Activated naive CD4-positive, alpha-beta T cell treated with anti-CD3 and anti-CD28 coated beads, Interleukin-2, amount 50 U/mL, for 24 hours (primary cell): ENCODE measurements at regions not wholly inside any gene's neighbourhood (a gene's known extent, or its start where the extent isn't known, plus 50 kb on each side); places are given as distances from the start of the nearest gene placed in this dataset.
"Not testable (repeated sequence)": the region's sequence is repeated elsewhere in the genome, so short reads cannot be mapped to it uniquely, and the experiment has no call there.

Experiments used
- H3K27ac Mint-ChIP-seq: one replicate; pipeline ENCODE4 v1.8.0; 2021; ENCODE audit warnings: mild to moderate bottlenecking, mixed read lengths
- H3K27me3 Mint-ChIP-seq: one replicate; pipeline ENCODE4 v1.8.0; 2021; ENCODE audit warnings: mixed read lengths
- H3K36me3 Mint-ChIP-seq: one replicate; pipeline ENCODE4 v1.8.0; 2021; ENCODE audit warnings: mixed read lengths
- H3K4me1 Mint-ChIP-seq: one replicate; pipeline ENCODE4 v1.8.0; 2021; ENCODE audit warnings: mixed read lengths
- H3K4me3 Mint-ChIP-seq: one replicate; pipeline ENCODE4 v1.8.0; 2021; ENCODE audit warnings: mild to moderate bottlenecking, mixed read lengths
- H3K9me3 Mint-ChIP-seq: one replicate; pipeline ENCODE4 v1.8.0; 2021; ENCODE audit warnings: mixed read lengths

GRCh38 chr11:16512198-16512898 lies 156.0 kb upstream of the SOX6 start:
- Mint-ChIP-seq H3K27ac (no peak overlapping the region), H3K36me3 (no peaks in the 10 kb centered on the region), H3K4me1 (no peaks in the 10 kb centered on the region), H3K4me3 (no peak overlapping the region), H3K9me3 (peaks cover 7% of the 10 kb centered on the region), H3K27me3 (no peaks in the 10 kb centered on the region)

DNA sequence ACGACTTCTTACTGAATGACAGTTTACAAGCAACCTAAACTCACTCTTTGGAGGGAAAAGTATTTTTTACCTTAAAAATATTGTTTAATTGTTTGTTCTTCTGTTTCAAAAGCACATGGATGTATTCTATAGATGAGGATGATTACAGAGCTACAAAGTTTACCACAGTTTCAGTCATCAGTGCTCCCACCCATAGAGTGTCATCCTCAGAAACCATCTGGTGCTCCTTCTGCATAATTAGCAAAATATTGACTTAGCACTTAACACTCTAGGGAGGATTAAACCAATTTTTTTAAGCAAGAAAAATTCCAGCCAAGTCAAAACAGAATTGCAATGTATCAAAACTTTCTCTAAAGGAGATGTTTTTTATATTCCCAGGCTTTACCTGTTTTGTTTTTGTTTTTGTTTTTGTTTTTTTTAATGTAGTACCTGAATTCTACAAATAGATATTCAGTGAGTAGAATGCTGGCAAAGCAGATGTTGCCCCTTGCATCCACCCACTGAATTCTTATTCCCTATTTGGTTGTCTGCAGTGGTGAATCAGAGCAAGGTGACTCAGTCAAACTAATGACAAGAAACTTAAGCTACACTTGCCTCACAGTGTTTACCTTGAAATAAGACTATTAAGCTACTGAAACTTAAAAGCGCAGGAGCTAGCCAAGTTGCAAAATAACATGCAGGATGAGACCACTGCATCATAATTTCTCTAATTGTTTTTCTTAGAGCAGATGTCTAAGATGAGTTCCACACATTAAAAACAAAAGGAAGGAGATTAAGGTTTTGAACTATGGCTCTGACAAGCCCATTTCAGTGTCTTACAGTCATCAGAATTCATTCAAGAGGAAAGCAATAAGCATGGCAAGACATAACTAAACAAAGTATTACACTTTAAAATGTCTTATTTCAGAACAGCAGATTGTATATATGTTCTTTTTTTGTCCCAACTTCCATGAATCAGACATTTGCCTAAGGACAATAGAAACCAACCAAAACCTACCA lies 155.1 kb upstream of the SOX6 start:
- H3K4me3 Mint-ChIP-seq, result no peak overlapping the region
- H3K27ac Mint-ChIP-seq, result no peak overlapping the region
- no peaks in the 10 kb centered on the region for H3K36me3 Mint-ChIP-seq
- no peaks in the 10 kb centered on the region for H3K4me1 Mint-ChIP-seq
- H3K9me3 Mint-ChIP-seq, result peaks cover 11% of the 10 kb centered on the region
- no peaks in the 10 kb centered on the region for H3K27me3 Mint-ChIP-seq

GRCh38 chr11:16505481-16505880 lies 149.1 kb upstream of the SOX6 start:
- Mint-ChIP-seq H3K27ac (no peak overlapping the region), H3K9me3 (peaks cover 23% of the 10 kb centered on the region), H3K36me3 (no peaks in the 10 kb centered on the region)

DNA sequence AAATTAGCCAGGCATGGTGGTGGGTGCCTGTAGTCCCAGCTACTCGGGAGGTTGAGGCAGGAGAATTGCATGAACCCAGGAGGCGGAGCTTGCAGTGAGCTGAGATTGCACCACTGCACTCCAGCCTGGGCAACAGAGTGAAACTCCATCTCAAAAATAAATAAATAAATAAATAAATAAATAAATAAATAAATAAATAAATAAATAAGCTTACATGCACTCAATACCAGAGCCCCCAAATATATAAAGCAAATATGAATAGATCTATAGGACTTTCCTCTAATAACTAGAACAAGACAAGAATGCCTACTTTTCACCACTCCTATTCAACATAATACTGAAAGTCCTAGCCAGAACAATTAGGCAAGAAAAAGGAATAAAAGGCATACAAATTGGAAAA lies 147.5 kb upstream of the SOX6 start:
- H3K4me1 Mint-ChIP-seq, H3K27me3 Mint-ChIP-seq, H3K36me3 Mint-ChIP-seq, H3K4me3 Mint-ChIP-seq, H3K27ac Mint-ChIP-seq: not testable (repeated sequence)
- peaks cover 23% of the 10 kb centered on the region for H3K9me3 Mint-ChIP-seq

More at GRCh38 chr11:16505481-16505880, 149.1 kb upstream of the SOX6 start:
- Mint-ChIP-seq H3K4me3 (no peak overlapping the region), H3K4me1 (no peaks in the 10 kb centered on the region), H3K27me3 (no peaks in the 10 kb centered on the region)

- Mint-ChIP-seq H3K27ac (no peak overlapping the region), H3K4me3 (no peak overlapping the region), H3K4me1 (no peaks in the 10 kb centered on the region), H3K36me3 (no peaks in the 10 kb centered on the region), H3K27me3 (no peaks in the 10 kb centered on the region), H3K9me3 (peaks cover 13% of the 10 kb centered on the region)
These were observed 138.8 kb upstream of the SOX6 start for GRCh38 chr11:16494918-16495691.

GRCh38 chr11:16484434-16484833 lies 128.1 kb upstream of the SOX6 start:
- no peaks in the 10 kb centered on the region for H3K36me3 Mint-ChIP-seq
- H3K9me3 Mint-ChIP-seq, result no peaks in the 10 kb centered on the region
- H3K27me3 Mint-ChIP-seq, result no peaks in the 10 kb centered on the region
- H3K27ac Mint-ChIP-seq, result no peak overlapping the region
- no peaks in the 10 kb centered on the region for H3K4me1 Mint-ChIP-seq
- no peak overlapping the region for H3K4me3 Mint-ChIP-seq

DNA sequence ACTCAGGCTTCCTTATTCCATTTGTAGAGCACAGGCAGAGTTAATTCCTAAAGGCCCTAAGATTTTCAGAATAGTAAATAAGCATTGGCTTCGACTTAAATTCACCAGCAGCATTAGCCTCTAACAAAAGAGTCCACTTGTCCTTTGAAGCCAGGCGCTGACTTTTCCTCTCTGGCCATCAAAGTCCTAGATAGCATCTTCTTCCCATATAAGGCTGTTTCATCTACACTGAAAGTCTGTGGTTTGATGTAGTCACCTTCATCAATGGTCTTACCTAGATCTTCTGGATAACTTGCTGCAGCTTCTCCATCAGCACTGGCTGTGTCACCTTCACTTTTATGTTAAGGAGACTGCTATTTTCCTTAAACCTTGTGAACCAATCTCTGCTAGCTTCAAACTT lies 118.3 kb upstream of the SOX6 start:
- Mint-ChIP-seq H3K9me3 (peaks cover 10% of the 10 kb centered on the region), H3K4me3 (no peak overlapping the region), H3K27me3 (no peaks in the 10 kb centered on the region)

GRCh38 chr11:16469968-16470367 lies 113.6 kb upstream of the SOX6 start:
- Mint-ChIP-seq H3K27me3 (no peaks in the 10 kb centered on the region), H3K36me3 (no peaks in the 10 kb centered on the region), H3K4me3 (no peak overlapping the region), H3K4me1 (no peaks in the 10 kb centered on the region), H3K27ac (no peak overlapping the region), H3K9me3 (peaks cover 5% of the 10 kb centered on the region)

More for the DNA sequence above, 118.3 kb upstream of the SOX6 start:
- H3K27ac Mint-ChIP-seq, result no peak overlapping the region
- H3K4me1 Mint-ChIP-seq, result no peaks in the 10 kb centered on the region
- H3K36me3 Mint-ChIP-seq, result no peaks in the 10 kb centered on the region

DNA sequence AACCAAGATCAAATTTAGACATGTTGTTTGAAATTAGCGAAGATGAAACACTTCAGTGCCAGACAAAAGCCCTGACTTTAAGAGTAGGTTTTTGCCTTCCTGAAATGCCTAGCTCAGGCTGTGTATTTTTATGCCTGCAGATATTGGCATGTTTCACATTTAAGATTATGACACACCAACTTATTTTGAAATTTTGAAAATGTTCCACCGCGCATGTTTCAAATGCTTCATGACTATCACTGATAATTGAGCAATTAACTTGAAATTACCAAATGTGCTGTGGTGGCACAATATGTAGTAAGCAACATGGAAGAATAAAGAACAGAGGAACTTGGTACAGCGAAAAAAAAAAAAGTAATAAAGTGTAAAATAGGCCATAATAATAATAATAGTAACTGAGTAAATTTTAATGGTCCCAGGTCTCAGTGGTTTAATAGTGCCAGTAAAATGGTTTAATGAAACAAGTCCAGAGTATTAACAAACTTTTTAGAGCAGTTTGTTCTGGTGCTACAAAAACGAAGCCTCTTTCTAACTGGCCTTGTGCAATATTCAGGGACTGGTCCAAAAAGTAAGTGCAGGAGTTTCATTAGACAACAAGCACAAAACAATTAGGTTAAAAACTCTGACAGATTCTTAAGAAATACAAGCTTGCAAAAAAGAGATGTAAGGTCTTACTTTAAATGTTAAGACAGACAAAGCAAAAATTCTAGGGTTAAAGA lies 112.5 kb upstream of the SOX6 start:
- no peaks in the 10 kb centered on the region for H3K36me3 Mint-ChIP-seq
- no peak overlapping the region for H3K4me3 Mint-ChIP-seq
- H3K27me3 Mint-ChIP-seq, result no peaks in the 10 kb centered on the region
- no peaks in the 10 kb centered on the region for H3K4me1 Mint-ChIP-seq
- no peak overlapping the region for H3K27ac Mint-ChIP-seq
- H3K9me3 Mint-ChIP-seq, result peaks cover under 1% of the 10 kb centered on the region

- Mint-ChIP-seq H3K36me3 (no peaks in the 10 kb centered on the region), H3K27me3 (no peaks in the 10 kb centered on the region), H3K4me3 (no peak overlapping the region), H3K4me1 (no peaks in the 10 kb centered on the region), H3K9me3 (no peaks in the 10 kb centered on the region), H3K27ac (no peak overlapping the region)
These were observed 104.2 kb upstream of the SOX6 start for GRCh38 chr11:16460508-16460907.

GRCh38 chr11:16456366-16456765 lies 100.0 kb upstream of the SOX6 start:
- no peaks in the 10 kb centered on the region for H3K9me3 Mint-ChIP-seq
- no peaks in the 10 kb centered on the region for H3K36me3 Mint-ChIP-seq
- no peaks in the 10 kb centered on the region for H3K27me3 Mint-ChIP-seq
- no peak overlapping the region for H3K4me3 Mint-ChIP-seq
- no peaks in the 10 kb centered on the region for H3K4me1 Mint-ChIP-seq
- H3K27ac Mint-ChIP-seq, result no peak overlapping the region

- H3K4me3 Mint-ChIP-seq, result no peak overlapping the region
- H3K9me3 Mint-ChIP-seq, result no peaks in the 10 kb centered on the region
- no peak overlapping the region for H3K27ac Mint-ChIP-seq
- no peaks in the 10 kb centered on the region for H3K4me1 Mint-ChIP-seq
- no peaks in the 10 kb centered on the region for H3K27me3 Mint-ChIP-seq
- no peaks in the 10 kb centered on the region for H3K36me3 Mint-ChIP-seq
These were observed 98.0 kb upstream of the SOX6 start for GRCh38 chr11:16454289-16454863.

GRCh38 chr11:16448123-16448717 lies 91.9 kb upstream of the SOX6 start:
- Mint-ChIP-seq H3K9me3 (peaks cover 5% of the 10 kb centered on the region), H3K27ac (no peak overlapping the region), H3K27me3 (no peaks in the 10 kb centered on the region), H3K4me1 (no peaks in the 10 kb centered on the region), H3K36me3 (no peaks in the 10 kb centered on the region), H3K4me3 (no peak overlapping the region)

DNA sequence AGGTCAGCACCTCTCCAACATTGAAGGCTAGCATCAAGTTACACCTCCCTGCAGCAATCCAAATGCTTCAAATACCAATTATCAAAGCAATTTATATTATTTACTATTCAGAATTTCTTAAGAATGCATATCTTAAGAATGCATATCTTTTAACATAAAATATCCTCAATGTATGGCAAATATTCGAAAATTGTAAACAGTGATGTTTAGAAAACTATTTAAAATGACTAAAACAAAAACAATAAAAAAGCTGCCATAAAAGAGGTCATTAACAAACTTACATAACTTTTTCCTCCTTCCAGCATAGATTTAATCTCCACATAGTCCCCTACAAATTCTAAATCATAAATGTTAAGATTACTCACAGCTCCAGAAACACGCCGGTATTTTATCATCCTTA lies 85.1 kb upstream of the SOX6 start:
- Mint-ChIP-seq H3K27me3 (no peaks in the 10 kb centered on the region), H3K36me3 (no peaks in the 10 kb centered on the region), H3K4me1 (no peaks in the 10 kb centered on the region)

More for the DNA sequence above, 85.1 kb upstream of the SOX6 start:
- H3K27ac Mint-ChIP-seq, result no peak overlapping the region
- no peak overlapping the region for H3K4me3 Mint-ChIP-seq
- peaks cover 5% of the 10 kb centered on the region for H3K9me3 Mint-ChIP-seq
